Mesothelial cell of epicardium (in vitro differentiated cells): ENCODE measurements at regions not wholly inside any gene's neighbourhood (a gene's known extent, or its start where the extent isn't known, plus 50 kb on each side); places are given as distances from the start of the nearest gene placed in this dataset.
"Not testable (repeated sequence)": the region's sequence is repeated elsewhere in the genome, so short reads cannot be mapped to it uniquely, and the experiment has no call there.

Source experiments
- DNase-seq, 2 experiments: peaks; one replicate each; pipeline ENCODE4 v3.0.0; 2021; ENCODE audit warnings: low spot score in 2 of 2; ENCODE audit not compliant: unreplicated experiment in 2 of 2
- H3K27ac Mint-ChIP-seq: 2 replicates; pipeline ENCODE4 v1.8.0; 2021; ENCODE audit warnings: mixed read lengths
- H3K27me3 Mint-ChIP-seq: 2 replicates; pipeline ENCODE4 v1.8.0; 2021; ENCODE audit warnings: low read depth, mixed read lengths
- H3K36me3 Mint-ChIP-seq: 2 replicates; pipeline ENCODE4 v1.8.0; 2021; ENCODE audit warnings: mixed read lengths
- H3K4me1 Mint-ChIP-seq: 2 replicates; pipeline ENCODE4 v1.8.0; 2021; ENCODE audit warnings: mixed read lengths
- H3K4me3 Mint-ChIP-seq: 2 replicates; pipeline ENCODE4 v1.8.0; 2021; ENCODE audit warnings: mild to moderate bottlenecking, moderate library complexity, mixed read lengths
- H3K9me3 Mint-ChIP-seq: 2 replicates; pipeline ENCODE4 v1.8.0; 2021; ENCODE audit warnings: mixed read lengths
- CTCF ChIP-seq: fragments of 200-600 bp; sonication (generic); IDR thresholded peaks from one replicate; pipeline ENCODE4 v1.5.0; 2021; ENCODE audit warnings: antibody characterized with exemption; ENCODE audit not compliant: unreplicated experiment

- H3K9me3 Mint-ChIP-seq = no peaks in the 10 kb centered on the region
- no peaks in the 10 kb centered on the region for H3K27me3 Mint-ChIP-seq
- no peak overlapping the region for H3K27ac Mint-ChIP-seq
- no peaks in the 10 kb centered on the region for H3K36me3 Mint-ChIP-seq
- TF ChIP-seq CTCF = no peak
- peaks cover 4% of the 10 kb centered on the region for H3K4me1 Mint-ChIP-seq
- DNase-seq = no peak
- H3K4me3 Mint-ChIP-seq = no peak overlapping the region
These were observed 73.9 kb downstream of the GLUL start for GRCh38 chr1:182317611-182318161.

- not testable (repeated sequence) for H3K4me1 Mint-ChIP-seq
These were observed 75.1 kb downstream of the GLUL start for GRCh38 chr1:182316454-182316853.

GRCh38 chr1:182315167-182315556 is 76.4 kb downstream of the GLUL start:
- no peak for TF ChIP-seq CTCF
- Mint-ChIP-seq H3K9me3 (peaks cover 4% of the 10 kb centered on the region), H3K4me3 (no peak overlapping the region), H3K36me3 (no peaks in the 10 kb centered on the region), H3K27me3 (no peaks in the 10 kb centered on the region), H3K4me1 (peaks cover 4% of the 10 kb centered on the region), H3K27ac (no peak overlapping the region)
- no peak for DNase-seq

More at GRCh38 chr1:182316454-182316853, 75.1 kb downstream of the GLUL start:
- not testable (repeated sequence) for DNase-seq, H3K4me3 Mint-ChIP-seq, H3K36me3 Mint-ChIP-seq, H3K9me3 Mint-ChIP-seq, H3K27ac Mint-ChIP-seq, H3K27me3 Mint-ChIP-seq

GRCh38 chr1:182309631-182310351 is 81.8 kb downstream of the GLUL start:
- no peak for TF ChIP-seq CTCF
- H3K9me3 Mint-ChIP-seq = peaks cover 10% of the 10 kb centered on the region
- no peak overlapping the region for H3K27ac Mint-ChIP-seq
- no peak overlapping the region for H3K4me3 Mint-ChIP-seq
- no peaks in the 10 kb centered on the region for H3K36me3 Mint-ChIP-seq
- no peaks in the 10 kb centered on the region for H3K4me1 Mint-ChIP-seq
- no peak for DNase-seq
- no peaks in the 10 kb centered on the region for H3K27me3 Mint-ChIP-seq

GRCh38 chr1:182308826-182309225 is 82.8 kb downstream of the GLUL start:
- TF ChIP-seq CTCF = no peak
- Mint-ChIP-seq H3K9me3 (peaks cover 10% of the 10 kb centered on the region), H3K36me3 (no peaks in the 10 kb centered on the region), H3K4me3 (no peak overlapping the region), H3K27me3 (no peaks in the 10 kb centered on the region), H3K4me1 (no peaks in the 10 kb centered on the region), H3K27ac (no peak overlapping the region)
- no peak for DNase-seq

- H3K4me1 Mint-ChIP-seq, H3K27me3 Mint-ChIP-seq, H3K9me3 Mint-ChIP-seq, H3K27ac Mint-ChIP-seq, DNase-seq, H3K36me3 Mint-ChIP-seq, H3K4me3 Mint-ChIP-seq: not testable (repeated sequence)
These were observed 84.1 kb downstream of the GLUL start for GRCh38 chr1:182307486-182307885.
